ENCODE measurements at regions not wholly inside any gene's neighbourhood (a gene's known extent, or its start where the extent isn't known, plus 50 kb on each side); places are given as distances from the start of the nearest gene placed in this dataset.

DNA sequence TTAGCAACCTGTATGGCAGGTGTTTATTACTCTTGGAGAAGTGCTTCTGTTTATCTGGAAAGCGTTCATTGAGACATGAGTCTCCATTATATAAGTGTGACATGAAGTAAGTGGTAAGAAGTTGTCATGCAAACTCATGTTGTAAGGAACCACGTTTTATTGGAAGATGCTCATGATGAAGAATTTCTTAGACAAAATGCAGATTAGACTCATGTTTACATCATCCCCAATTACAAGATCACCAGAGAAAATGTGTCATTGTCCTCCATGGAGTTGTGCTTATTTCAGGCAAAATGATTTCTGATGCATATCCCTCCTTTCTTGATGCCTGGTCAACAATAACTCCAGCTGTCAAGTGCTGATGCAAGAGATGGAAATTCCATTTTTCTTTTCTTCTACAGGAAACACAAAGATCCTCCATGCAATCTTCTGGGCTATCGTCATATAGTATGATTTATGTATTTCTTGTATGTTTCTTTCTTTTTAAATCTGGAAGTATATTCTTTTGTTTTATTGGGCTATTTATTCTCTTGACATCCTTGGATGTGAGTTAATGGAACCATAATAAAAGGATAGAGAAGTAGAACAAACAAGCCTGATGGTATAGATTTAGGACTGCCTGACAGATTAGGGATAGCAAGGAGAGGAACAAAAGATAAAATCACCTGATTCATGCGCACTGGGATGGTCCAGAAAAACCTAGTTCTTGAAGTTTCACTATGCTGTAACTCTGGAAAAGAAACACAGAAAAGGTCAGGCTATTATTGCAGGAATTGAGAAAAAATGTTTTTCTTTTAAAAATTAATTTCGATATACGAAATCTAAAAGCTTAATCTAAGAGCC lies 50.7 kb upstream of the DIAPH3 start:
- no peak for TF ChIP-seq CTCF (IDR thresholded peaks at IDR 0.05)
- intact Hi-C loops (cut with DNase I), result no loop called here
- H3K27ac ChIP-seq, result no peak overlapping the region
- ATAC-seq, result no peak
- H3K4me3 ChIP-seq, result no peak overlapping the region
- no peaks in the 10 kb centered on the region for H3K9me3 ChIP-seq
- no peaks in the 10 kb centered on the region for H3K4me1 ChIP-seq
- no peaks in the 10 kb centered on the region for H3K36me3 ChIP-seq
- H3K27me3 ChIP-seq (ENCODE audit: low read depth), result no peaks in the 10 kb centered on the region
- DNase-seq, result no peak

- TF ChIP-seq CTCF (IDR thresholded peaks at IDR 0.05), result no peak
- Histone ChIP-seq H3K9me3 (no peaks in the 10 kb centered on the region), H3K36me3 (no peaks in the 10 kb centered on the region), H3K4me3 (no peak overlapping the region), H3K27ac (no peak overlapping the region), H3K4me1 (no peaks in the 10 kb centered on the region), H3K27me3 (ENCODE audit: low read depth) (no peaks in the 10 kb centered on the region)
- DNase-seq, result no peak
- no peak for ATAC-seq
- intact Hi-C loops (cut with DNase I), result no loop called here
Measured at GRCh38 chr13:60220072-60220471, 56.3 kb upstream of the DIAPH3 start.

DNA sequence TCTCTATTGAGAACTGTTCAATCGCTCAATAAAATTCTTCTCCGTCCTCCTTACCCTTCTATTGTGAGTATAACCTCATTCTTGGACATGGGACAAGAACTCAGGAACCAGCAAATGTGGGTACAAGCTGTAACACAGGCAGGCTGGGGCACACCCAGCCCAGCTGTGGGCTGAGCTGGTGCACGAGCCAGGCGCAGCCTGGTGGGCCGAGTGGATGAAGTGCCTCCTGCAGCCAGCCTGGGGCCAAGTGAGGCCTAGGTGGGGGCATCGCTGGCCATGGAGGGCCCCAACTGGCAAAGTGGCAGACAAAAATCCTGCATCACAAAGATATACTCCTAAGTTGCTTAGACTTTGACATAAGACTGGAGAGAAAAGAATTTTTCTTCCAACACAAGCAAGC lies 57.9 kb upstream of the DIAPH3 start:
- no peak for TF ChIP-seq CTCF (IDR thresholded peaks at IDR 0.05)

GRCh38 chr13:60226507-60226906 lies 62.8 kb upstream of the DIAPH3 start:
- Histone ChIP-seq H3K36me3 (no peaks in the 10 kb centered on the region), H3K9me3 (no peaks in the 10 kb centered on the region), H3K27me3 (ENCODE audit: low read depth) (no peaks in the 10 kb centered on the region), H3K4me1 (no peaks in the 10 kb centered on the region), H3K27ac (no peak overlapping the region), H3K4me3 (no peak overlapping the region)
- no peak for TF ChIP-seq CTCF (IDR thresholded peaks at IDR 0.05)
- DNase-seq (no peak), ATAC-seq (no peak)
- intact Hi-C loops (cut with DNase I), result no loop called here

More for the DNA sequence above, 57.9 kb upstream of the DIAPH3 start:
- Histone ChIP-seq H3K27me3 (ENCODE audit: low read depth) (no peaks in the 10 kb centered on the region), H3K9me3 (no peaks in the 10 kb centered on the region), H3K4me3 (no peak overlapping the region), H3K27ac (no peak overlapping the region), H3K36me3 (no peaks in the 10 kb centered on the region), H3K4me1 (no peaks in the 10 kb centered on the region)
- intact Hi-C loops (cut with DNase I), result no loop called here
- DNase-seq, result no peak
- ATAC-seq, result no peak

- intact Hi-C loops (cut with DNase I), result no loop called here
- ATAC-seq, result no peak
- no peaks in the 10 kb centered on the region for H3K9me3 ChIP-seq
Measured at GRCh38 chr13:60227158-60227557, 63.4 kb upstream of the DIAPH3 start.

More at GRCh38 chr13:60227158-60227557, 63.4 kb upstream of the DIAPH3 start:
- TF ChIP-seq CTCF (IDR thresholded peaks at IDR 0.05), result no peak
- no peaks in the 10 kb centered on the region for H3K4me1 ChIP-seq
- H3K27me3 ChIP-seq (ENCODE audit: low read depth), result no peaks in the 10 kb centered on the region
- H3K4me3 ChIP-seq, result no peak overlapping the region
- H3K27ac ChIP-seq, result no peak overlapping the region
- DNase-seq, result no peak
- H3K36me3 ChIP-seq, result no peaks in the 10 kb centered on the region

Measured in lower lobe of right lung (tissue), 2 donors.